K562 (cell line): ENCODE measurements at regions not wholly inside any gene's neighbourhood (a gene's known extent, or its start where the extent isn't known, plus 50 kb on each side); places are given as distances from the start of the nearest gene placed in this dataset.

ENCODE experiments used
- ATAC-seq: fragments of 200-7000 bp; cut with Tn5 transposase; 3 replicates; pipeline ENCODE4 v1.9.1; 2020; ENCODE audit warnings: moderate library complexity
- BruUV-seq: library from RNA; stranded (reverse); fragments of 400-500 nt; replicated peaks from 2 replicates; lab custom pipeline; 2021; lab: Mats Ljungman, UMichigan
- CTCF ChIA-PET: fragments of 300-600 bp; formaldehyde crosslinking; extraction: SDS; loops from one replicate; lab custom pipeline; 2021; ENCODE audit warnings: low intra/inter-chr PET ratio; lab: Yijun Ruan, JAX
- POLR2A ChIA-PET: fragments of 300-600, 350-650 bp; sonication (Branson Sonifier 250); formaldehyde crosslinking; extraction: SDS; loops from one replicate; lab custom pipeline; 2021; ENCODE audit warnings: antibody characterized with exemption, inconsistent platforms; lab: Yijun Ruan, JAX
- DNase-seq, 4 experiments: peaks; one replicate each; pipeline versions ENCODE4 v3.0.0 to v3.0.0-alpha.2; 2011 to 2018; ENCODE audit warnings: low spot score in 3 of 4, mixed read lengths in 3 of 4; ENCODE audit errors: extremely low read depth in 1 of 4
- FAIRE-seq: peaks from 2 replicates; lab custom pipeline; 2011; peaks lifted over from hg19 to GRCh38; lab: Jason Lieb, UNC
- H2AFZ ChIP-seq: 2 replicates; pipeline ENCODE4 v1.6.0; 2011; ENCODE audit warnings: low read depth, low read length, control low read depth, inconsistent platforms
- H3K27ac ChIP-seq: fragments of 200-600 bp; 3 replicates; pipeline ENCODE4 v1.8.0; 2011; ENCODE audit warnings: low read depth, mild to moderate bottlenecking, control low read depth, inconsistent platforms, low read length, moderate library complexity, mixed read lengths; ENCODE audit errors: extremely low read depth
- H3K27me3 ChIP-seq, 2 experiments: fragments of 300-600 bp in 1 of 2; 2 replicates in 1 of 2; 3 replicates in 1 of 2; pipeline versions ENCODE4 v1.6.0 to v1.8.0; 2011; ENCODE audit warnings: inconsistent platforms in 2 of 2, low read length in 2 of 2, mild to moderate bottlenecking in 1 of 2, mixed read lengths in 1 of 2, moderate library complexity in 1 of 2; ENCODE audit not compliant: control insufficient read depth in 2 of 2, insufficient read depth in 2 of 2
- H3K36me3 ChIP-seq: fragments of 300-600 bp; 3 replicates; pipeline ENCODE4 v1.8.0; 2011; ENCODE audit warnings: mild to moderate bottlenecking, low read length, inconsistent platforms; ENCODE audit not compliant: control insufficient read depth, insufficient read depth
- H3K4me1 ChIP-seq, 2 experiments: fragments of 200-600 bp in 1 of 2; replicated peaks in 1 of 2; 2 replicates in 1 of 2; 3 replicates in 1 of 2; pipeline versions ENCODE4 v1.5.1 to v1.8.0; 2011; ENCODE audit warnings: inconsistent platforms in 2 of 2, low read length in 2 of 2, mild to moderate bottlenecking in 1 of 2, mixed read lengths in 1 of 2, moderate library complexity in 1 of 2; ENCODE audit not compliant: control insufficient read depth in 2 of 2, insufficient read depth in 2 of 2
- H3K4me2 ChIP-seq: 2 replicates; pipeline ENCODE4 v1.6.1; 2011; ENCODE audit warnings: low read length, control low read depth, inconsistent platforms, mixed read lengths; ENCODE audit not compliant: insufficient read depth
- H3K4me3 ChIP-seq: fragments of 200-600 bp; sonication (generic), shearing (Covaris generic); 2 replicates; pipeline ENCODE4 v1.5.1; 2016; ENCODE audit warnings: control low read depth, inconsistent platforms
- H3K79me2 ChIP-seq: fragments of 200-600 bp; 3 replicates; pipeline ENCODE4 v1.8.0; 2011; ENCODE audit warnings: low read length, inconsistent platforms; ENCODE audit not compliant: control insufficient read depth, insufficient read depth
- H3K9ac ChIP-seq, 2 experiments: 2 replicates each; pipeline versions ENCODE4 v1.6.0 to v1.6.1; 2011; ENCODE audit warnings: low read depth in 2 of 2, low read length in 2 of 2, control low read depth in 1 of 2, inconsistent platforms in 1 of 2, mild to moderate bottlenecking in 1 of 2, mixed read lengths in 1 of 2; ENCODE audit not compliant: insufficient read depth in 1 of 2
- H3K9me1 ChIP-seq: one replicate; pipeline ENCODE4 v1.6.0; 2011; ENCODE audit warnings: inconsistent platforms, mild to moderate bottlenecking, low read length, moderate library complexity; ENCODE audit not compliant: control insufficient read depth, insufficient read depth
- H3K9me3 ChIP-seq: replicated peaks from 2 replicates; pipeline ENCODE4 v1.5.1; 2011; ENCODE audit warnings: low read depth, low read length, inconsistent platforms; ENCODE audit not compliant: control insufficient read depth, insufficient read depth
- H4K20me1 ChIP-seq: replicated peaks from 2 replicates; pipeline ENCODE4 v1.6.1; 2011; ENCODE audit warnings: low read length, inconsistent platforms, mixed read lengths; ENCODE audit not compliant: control insufficient read depth, insufficient read depth
- KDM1A ChIP-seq, 2 experiments: fragments of 450-650 bp; IDR thresholded peaks; 2 replicates each; pipeline ENCODE4 v1.6.1; 2016; ENCODE audit warnings: mild to moderate bottlenecking in 2 of 2
- ZNF280A ChIP-seq: fragments of 450-650 bp; IDR thresholded peaks from 2 replicates; pipeline ENCODE4 v1.6.1; 2018; ENCODE audit warnings: mild to moderate bottlenecking, low read depth; ENCODE audit not compliant: partially characterized antibody
- WGBS: fragments of 100-300 bp; shearing (Covaris generic); methylation state at CpG from one replicate; pipeline ENCODE4 v1.1.6; 2016; ENCODE audit warnings: low coverage, mixed read lengths; ENCODE audit not compliant: insufficient coverage; ENCODE audit errors: missing lambda C conversion rate; 5-methylcytosine and 5-hydroxymethylcytosine counted together
- in situ Hi-C: fragments of 300-500 bp; cut with MboI; formaldehyde crosslinking; loops from 4 replicates; pipeline ENCODE4 v1.15.0; 2018; ENCODE audit warnings: inconsistent platforms, mixed read lengths
- intact Hi-C: fragments of 100-400 bp; cut with micrococcal nuclease; formaldehyde crosslinking; loops from 2 replicates; pipeline ENCODE4 v1.14.2; 2022

DNA sequence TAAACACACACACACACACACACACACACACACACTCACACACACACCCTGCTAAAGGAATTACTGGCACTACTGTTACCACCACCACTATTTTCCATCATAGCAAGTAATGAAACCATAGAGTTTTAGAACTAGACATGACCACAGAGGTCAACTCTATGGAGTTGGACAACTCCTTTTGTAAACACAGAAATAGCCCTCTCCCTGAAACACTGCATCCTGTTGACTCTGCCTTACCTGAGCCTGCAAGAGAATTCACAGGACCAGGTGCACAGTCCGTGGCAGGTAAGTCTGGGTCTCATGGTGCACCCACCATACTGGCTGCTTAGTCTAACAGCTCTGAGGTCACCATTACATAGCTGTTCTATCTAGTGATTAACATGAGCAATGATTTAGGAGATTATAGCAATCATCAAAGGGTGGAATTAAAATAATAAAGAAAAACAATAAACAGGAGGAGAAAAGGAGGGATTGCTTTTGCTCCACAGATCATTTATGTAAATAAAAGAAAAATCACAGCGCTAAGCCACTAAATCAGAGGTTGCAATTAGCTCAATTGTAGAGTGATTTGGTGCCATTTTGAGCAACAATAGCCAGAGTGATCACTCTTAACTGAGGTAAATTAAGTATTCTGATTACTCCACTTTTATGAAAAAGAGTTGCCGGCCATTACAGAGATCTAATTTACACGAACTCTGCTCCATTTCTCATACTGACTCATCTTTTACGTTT, 340.0 kb upstream of the RASGEF1B start:
- Histone ChIP-seq H3K27ac (no peak overlapping the region), H3K4me3 (no peak overlapping the region), H3K27me3 (no peaks in the 10 kb centered on the region), H2AFZ (no peak overlapping the region), H3K4me1 (peaks cover 15 to 22% of the 10 kb centered on the region in 2 experiments), H3K9ac (no peak overlapping the region), H3K36me3 (no peaks in the 10 kb centered on the region), H4K20me1 (no peaks in the 10 kb centered on the region), H3K9me1 (peaks cover 4% of the 10 kb centered on the region), H3K4me2 (no peak overlapping the region), H3K79me2 (no peaks in the 10 kb centered on the region), H3K9me3 (no peaks in the 10 kb centered on the region)
- no TSS peak for BruUV-seq
- in situ Hi-C loops, result no loop called here
- ChIA-PET CTCF (no interaction called here), POLR2A (no interaction called here)
- ATAC-seq (no peak), FAIRE-seq (no peak), DNase-seq (no peak)
- 20% methylated on average over 5 of the region's 5 CpGs for WGBS
- intact Hi-C loops, result no loop called here
- TF ChIP-seq ZNF280A (no peak), KDM1A (IDR thresholded peaks at IDR 0.05) (peak; percentile 86 to 89)
